Upper lobe of left lung (tissue), 6 donors: ENCODE measurements at regions not wholly inside any gene's neighbourhood (a gene's known extent, or its start where the extent isn't known, plus 50 kb on each side); places are given as distances from the start of the nearest gene placed in this dataset.

Experiments
- ATAC-seq, 2 donors: fragments of 200-7000 bp; cut with Tn5 transposase; one replicate each; pipeline ENCODE4 v1.9.1; 2022; ENCODE audit warnings: mild to moderate bottlenecking in 2 of 2, moderate library complexity in 2 of 2; ENCODE audit not compliant: low FRiP score in 2 of 2
- DNase-seq, 2 donors: peaks; one replicate each; pipeline ENCODE4 v3.0.0-alpha.2; 2019 to 2020
- H3K27ac ChIP-seq, 4 donors: fragments of 200-600 bp; sonication (generic); one replicate each; pipeline ENCODE4 v1.5.1; 2016 to 2019
- H3K27me3 ChIP-seq, 4 donors: fragments of 200-600 bp; sonication (generic); one replicate each; pipeline ENCODE4 v1.5.1; 2017 to 2019
- H3K36me3 ChIP-seq, 4 donors: fragments of 200-600 bp; sonication (generic); one replicate each; pipeline ENCODE4 v1.5.1; 2016 to 2019
- H3K4me1 ChIP-seq, 4 donors: fragments of 200-600 bp; sonication (generic); one replicate each; pipeline ENCODE4 v1.5.1; 2018 to 2019
- H3K4me3 ChIP-seq, 4 donors: fragments of 200-600 bp; sonication (generic); one replicate each; pipeline ENCODE4 v1.5.1; 2017 to 2019; ENCODE audit warnings: mild to moderate bottlenecking in 2 of 4, moderate library complexity in 1 of 4
- H3K9me3 ChIP-seq, 4 donors: fragments of 200-600 bp; sonication (generic); one replicate each; pipeline ENCODE4 v1.5.1; 2018 to 2019
- EP300 ChIP-seq, 4 donors: sonication (generic); formaldehyde crosslinking; IDR thresholded peaks; one replicate each; pipeline ENCODE4 v1.5.1; 2017; ENCODE audit warnings: antibody characterized with exemption in 4 of 4, control low read depth in 2 of 4
- POLR2A ChIP-seq, 4 donors: fragments of 450-650 bp; IDR thresholded peaks; one replicate each; pipeline ENCODE4 v1.5.1; 2016 to 2017; ENCODE audit warnings: antibody characterized with exemption in 4 of 4, mild to moderate bottlenecking in 2 of 4
- POLR2AphosphoS5 ChIP-seq, 2 donors: sonication (generic); formaldehyde crosslinking; IDR thresholded peaks; one replicate each; pipeline ENCODE4 v1.5.1; 2017; ENCODE audit warnings: antibody characterized with exemption in 2 of 2
- WGBS, 2 donors: methylation state at CpG; one replicate each; pipeline ENCODE4 v1.1.5; 2017 to 2018; 5-methylcytosine and 5-hydroxymethylcytosine counted together
- TF ChIP-seq, protein P1 (sequence below), 6 experiments: fragments of 450-650 bp in 4 of 6; fragments of 200-600 bp in 2 of 6; sonication (generic) in 2 of 6; IDR thresholded peaks; one replicate each; pipeline ENCODE4 v1.5.1; 2016 to 2019; ENCODE audit warnings: antibody characterized with exemption in 6 of 6
- donor health status: DM: no; HTN: no; CAD: no; lungs with moderate emphysema.
- donor health status: DM: no; HTN: yes; CAD: no; lungs with severe emphysema.

DNA sequence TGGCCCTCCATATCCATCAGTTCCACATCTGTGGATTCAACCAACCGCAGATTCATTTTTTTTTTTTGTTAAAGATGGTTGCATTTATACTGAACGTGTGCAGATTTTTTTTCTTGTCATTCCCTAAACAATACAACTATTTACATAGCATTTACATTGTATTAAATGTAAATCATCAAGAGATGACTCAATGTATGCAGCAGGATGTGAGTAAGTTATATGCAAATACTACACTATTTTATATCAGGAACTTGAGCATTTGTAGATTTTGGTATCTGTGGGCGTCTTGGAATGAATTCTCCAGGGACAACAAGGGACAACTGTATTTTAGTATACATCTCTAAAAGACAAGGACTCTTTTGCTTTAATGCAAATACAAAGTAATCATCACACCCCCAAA lies 299.2 kb upstream of the ZNF608 start:
- no peak for TF ChIP-seq EP300 (IDR thresholded peaks at IDR 0.05)
- TF ChIP-seq, protein P1, sequence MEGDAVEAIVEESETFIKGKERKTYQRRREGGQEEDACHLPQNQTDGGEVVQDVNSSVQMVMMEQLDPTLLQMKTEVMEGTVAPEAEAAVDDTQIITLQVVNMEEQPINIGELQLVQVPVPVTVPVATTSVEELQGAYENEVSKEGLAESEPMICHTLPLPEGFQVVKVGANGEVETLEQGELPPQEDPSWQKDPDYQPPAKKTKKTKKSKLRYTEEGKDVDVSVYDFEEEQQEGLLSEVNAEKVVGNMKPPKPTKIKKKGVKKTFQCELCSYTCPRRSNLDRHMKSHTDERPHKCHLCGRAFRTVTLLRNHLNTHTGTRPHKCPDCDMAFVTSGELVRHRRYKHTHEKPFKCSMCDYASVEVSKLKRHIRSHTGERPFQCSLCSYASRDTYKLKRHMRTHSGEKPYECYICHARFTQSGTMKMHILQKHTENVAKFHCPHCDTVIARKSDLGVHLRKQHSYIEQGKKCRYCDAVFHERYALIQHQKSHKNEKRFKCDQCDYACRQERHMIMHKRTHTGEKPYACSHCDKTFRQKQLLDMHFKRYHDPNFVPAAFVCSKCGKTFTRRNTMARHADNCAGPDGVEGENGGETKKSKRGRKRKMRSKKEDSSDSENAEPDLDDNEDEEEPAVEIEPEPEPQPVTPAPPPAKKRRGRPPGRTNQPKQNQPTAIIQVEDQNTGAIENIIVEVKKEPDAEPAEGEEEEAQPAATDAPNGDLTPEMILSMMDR (IDR thresholded peaks at IDR 0.05), result no peak
- TF ChIP-seq POLR2A (IDR thresholded peaks at IDR 0.05), result no peak
- no peak for TF ChIP-seq POLR2AphosphoS5 (IDR thresholded peaks at IDR 0.05)
- H3K27me3 ChIP-seq, result no peaks in the 10 kb centered on the region
- no peak for DNase-seq
- H3K4me1 ChIP-seq, result peaks cover 15 to 20% (median 16%) of the 10 kb centered on the region in 4 donors
- no peak overlapping the region for H3K27ac ChIP-seq
- no peak overlapping the region for H3K4me3 ChIP-seq
- H3K9me3 ChIP-seq, result no peaks in the 10 kb centered on the region
- no peak for ATAC-seq
- no peaks in the 10 kb centered on the region for H3K36me3 ChIP-seq
- 93 to 94% methylated on average over 3 of the region's 3 CpGs for WGBS, 2 donors

DNA sequence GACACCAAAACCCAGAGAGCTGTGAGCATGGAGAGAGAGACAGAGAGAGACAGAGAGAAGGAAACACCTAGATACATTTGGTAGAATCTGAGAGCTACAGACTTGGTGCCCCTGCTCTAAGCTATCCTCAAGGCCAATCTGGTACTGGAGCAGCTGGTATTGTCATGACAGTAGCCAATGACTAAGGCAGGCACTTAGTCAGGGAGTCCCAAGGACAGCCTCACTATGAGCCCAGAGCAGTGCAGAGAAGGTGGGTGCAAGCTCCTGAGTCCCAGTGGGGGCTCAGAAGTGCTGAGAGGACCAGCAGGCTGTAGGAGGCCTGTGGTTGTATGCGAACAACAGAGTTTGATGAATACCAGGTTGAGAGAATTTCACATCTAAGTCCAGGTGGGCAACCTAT lies 300.4 kb upstream of the ZNF608 start:
- WGBS, 2 donors, result 94 to 100% methylated on average over 1 of the region's 1 CpG
- H3K4me1 ChIP-seq, result peaks cover 15 to 20% (median 16%) of the 10 kb centered on the region in 4 donors
- H3K4me3 ChIP-seq, result no peak overlapping the region
- no peaks in the 10 kb centered on the region for H3K27me3 ChIP-seq
- no peak for DNase-seq
- no peaks in the 10 kb centered on the region for H3K9me3 ChIP-seq
- H3K36me3 ChIP-seq, result no peaks in the 10 kb centered on the region
- peak in 1 of 2 donors; percentile 59 for ATAC-seq
- TF ChIP-seq, protein P1 (IDR thresholded peaks at IDR 0.05), result no peak
- TF ChIP-seq EP300 (IDR thresholded peaks at IDR 0.05) (no peak), POLR2A (IDR thresholded peaks at IDR 0.05) (no peak), POLR2AphosphoS5 (IDR thresholded peaks at IDR 0.05) (no peak)
- H3K27ac ChIP-seq, result no peak overlapping the region

DNA sequence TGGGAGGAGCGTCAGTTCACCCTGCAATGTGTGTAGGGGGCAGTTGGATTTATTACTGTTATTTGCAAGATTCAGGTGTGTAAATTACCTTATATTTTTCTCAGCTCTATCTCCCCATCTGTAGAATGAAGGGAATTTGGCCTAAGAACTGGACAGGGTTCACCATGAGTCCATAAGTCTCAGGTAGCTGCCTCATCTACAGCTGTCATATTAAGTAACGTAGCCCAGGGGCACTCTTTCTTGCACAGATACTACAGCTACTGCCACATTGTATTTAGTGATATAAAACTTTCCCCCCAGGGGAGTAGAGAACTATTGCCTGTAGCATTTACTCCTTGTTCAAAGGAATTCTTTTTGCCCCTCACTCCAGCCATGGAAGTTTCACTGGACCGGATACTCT lies 301.4 kb upstream of the ZNF608 start:
- no peak overlapping the region for H3K27ac ChIP-seq
- ATAC-seq, result no peak
- no peak for DNase-seq
- H3K27me3 ChIP-seq, result no peaks in the 10 kb centered on the region
- 87 to 94% methylated on average over 3 of the region's 3 CpGs for WGBS, 2 donors
- H3K9me3 ChIP-seq, result no peaks in the 10 kb centered on the region
- H3K4me1 ChIP-seq, result peaks cover 9 to 17% (median 13%) of the 10 kb centered on the region in 4 donors
- H3K36me3 ChIP-seq, result no peaks in the 10 kb centered on the region
- no peak overlapping the region for H3K4me3 ChIP-seq
- no peak for TF ChIP-seq EP300 (IDR thresholded peaks at IDR 0.05)
- TF ChIP-seq POLR2AphosphoS5 (IDR thresholded peaks at IDR 0.05), result no peak
- TF ChIP-seq, protein P1 (IDR thresholded peaks at IDR 0.05), result no peak
- TF ChIP-seq POLR2A (IDR thresholded peaks at IDR 0.05), result no peak

DNA sequence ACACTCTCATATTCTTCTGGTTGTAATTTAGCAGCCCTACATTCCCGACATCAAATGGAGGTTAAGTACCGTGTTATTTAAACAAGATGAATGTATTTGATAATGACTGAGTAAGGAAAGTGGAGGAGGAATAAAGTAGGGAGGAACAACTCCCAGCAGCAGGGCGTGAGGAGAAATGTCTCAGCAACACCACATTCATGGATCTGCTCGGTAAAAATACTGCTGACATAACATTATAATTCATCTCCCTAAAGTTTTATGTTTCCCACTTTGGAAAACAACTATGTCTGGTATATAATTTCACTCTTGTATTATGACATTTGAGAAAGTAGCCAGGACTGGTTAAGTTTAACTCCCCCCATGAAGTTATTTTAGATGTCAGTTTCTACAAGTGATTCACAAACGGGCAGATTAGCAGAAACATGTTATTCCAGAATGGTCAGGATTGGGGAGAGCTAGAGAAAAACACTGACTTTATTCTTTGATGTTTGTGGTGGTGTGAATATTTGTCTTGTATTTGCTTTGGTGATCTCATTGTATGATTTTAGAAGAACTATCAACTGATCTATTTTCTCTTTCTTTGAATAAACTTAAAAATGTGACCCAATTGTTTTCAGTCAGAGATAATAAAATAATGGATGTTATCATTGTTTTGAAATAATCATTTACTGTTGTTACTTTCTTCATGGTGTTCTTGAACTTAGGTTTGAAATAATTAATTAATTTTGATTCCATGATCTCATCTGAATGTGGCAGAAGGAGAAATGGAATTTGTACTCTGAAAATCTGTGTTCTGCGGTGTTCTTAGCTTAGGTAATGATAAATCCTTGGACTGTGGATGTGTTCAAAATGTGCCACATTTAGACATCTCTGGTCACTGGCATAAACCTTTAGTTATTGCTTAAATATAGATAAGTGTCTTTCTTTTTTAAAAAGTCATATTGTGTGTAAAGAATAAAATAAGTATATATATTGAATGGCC lies 303.6 kb upstream of the ZNF608 start:
- H3K27me3 ChIP-seq, result no peaks in the 10 kb centered on the region
- DNase-seq (no peak), ATAC-seq (no peak)
- H3K27ac ChIP-seq, result no peak overlapping the region
- no peaks in the 10 kb centered on the region for H3K36me3 ChIP-seq
- H3K4me1 ChIP-seq, result no peaks in the 10 kb centered on the region
- H3K4me3 ChIP-seq, result no peak overlapping the region
- 62 to 63% methylated on average over 6 of the region's 6 CpGs for WGBS, 2 donors
- TF ChIP-seq POLR2A (IDR thresholded peaks at IDR 0.05) (no peak), POLR2AphosphoS5 (IDR thresholded peaks at IDR 0.05) (no peak), EP300 (IDR thresholded peaks at IDR 0.05) (no peak)
- TF ChIP-seq, protein P1 (IDR thresholded peaks at IDR 0.05), result no peak
- no peaks in the 10 kb centered on the region for H3K9me3 ChIP-seq
